HCEC 1CT (cell line): ENCODE measurements at regions not wholly inside any gene's neighbourhood (a gene's known extent, or its start where the extent isn't known, plus 50 kb on each side); places are given as distances from the start of the nearest gene placed in this dataset.

Experiments
- DNase-seq: peaks from one replicate; pipeline ENCODE4 v3.0.0-alpha.2; 2017

- DNase-seq: no peak
These were observed 160.7 kb upstream of the PCBD1 start for GRCh38 chr10:71048971-71049615.

GRCh38 chr10:71049994-71050393 is 161.6 kb upstream of the PCBD1 start:
- no peak for DNase-seq

GRCh38 chr10:71052076-71052660 is 160.2 kb upstream of the UNC5B start:
- DNase-seq: no peak

- DNase-seq: no peak
These were observed 159.7 kb upstream of the UNC5B start for GRCh38 chr10:71052708-71053107.

- DNase-seq: no peak
These were observed 159.0 kb upstream of the UNC5B start for GRCh38 chr10:71053169-71053895.

GRCh38 chr10:71058308-71058707 is 154.1 kb upstream of the UNC5B start:
- no peak for DNase-seq

- no peak for DNase-seq
These were observed 153.1 kb upstream of the UNC5B start for GRCh38 chr10:71059054-71059818.

- DNase-seq: no peak
These were observed 152.4 kb upstream of the UNC5B start for GRCh38 chr10:71059943-71060342.

- DNase-seq: no peak
These were observed 151.6 kb upstream of the UNC5B start for GRCh38 chr10:71060476-71061426.

GRCh38 chr10:71061472-71061871 is 150.9 kb upstream of the UNC5B start:
- no peak for DNase-seq

GRCh38 chr10:71062156-71062555 is 150.2 kb upstream of the UNC5B start:
- DNase-seq: no peak

- DNase-seq: no peak
These were observed 149.0 kb upstream of the UNC5B start for GRCh38 chr10:71063401-71063800.

GRCh38 chr10:71064413-71065118 is 147.8 kb upstream of the UNC5B start:
- DNase-seq: no peak

- DNase-seq: no peak
These were observed 146.7 kb upstream of the UNC5B start for GRCh38 chr10:71065659-71066058.

- no peak for DNase-seq
These were observed 145.8 kb upstream of the UNC5B start for GRCh38 chr10:71066600-71066999.

- DNase-seq: no peak
These were observed 145.2 kb upstream of the UNC5B start for GRCh38 chr10:71067098-71067740.

- DNase-seq: no peak
These were observed 143.5 kb upstream of the UNC5B start for GRCh38 chr10:71068861-71069271.

- DNase-seq: no peak
These were observed 142.3 kb upstream of the UNC5B start for GRCh38 chr10:71069909-71070666.

GRCh38 chr10:71070741-71071140 is 141.6 kb upstream of the UNC5B start:
- no peak for DNase-seq

GRCh38 chr10:71072131-71072822 is 140.1 kb upstream of the UNC5B start:
- DNase-seq: no peak
